ENCODE measurements at regions not wholly inside any gene's neighbourhood (a gene's known extent, or its start where the extent isn't known, plus 50 kb on each side); places are given as distances from the start of the nearest gene placed in this dataset.
A peak's percentile ranks its signal among the peaks of the same experiment; 100 is the strongest.

GRCh38 chrY:9922035-9922434 lies 394.4 kb downstream of the TSPY10 start:
- DNase-seq: no peak

GRCh38 chrY:9968381-9968780 lies 440.7 kb downstream of the TSPY10 start:
- DNase-seq: peak; percentile 0
